PFSK-1 (cell line): ENCODE measurements at regions not wholly inside any gene's neighbourhood (a gene's known extent, or its start where the extent isn't known, plus 50 kb on each side); places are given as distances from the start of the nearest gene placed in this dataset.

Source experiments
- FOXP2 ChIP-seq: optimal IDR thresholded peaks from 2 replicates; pipeline ENCODE3; 2011; ENCODE audit warnings: borderline replicate concordance, control low read depth, inconsistent platforms; ENCODE audit not compliant: insufficient read depth; ENCODE audit errors: extremely low read length, extremely low read depth
- POLR2AphosphoS5 ChIP-seq: IDR thresholded peaks from 2 replicates; pipeline ENCODE4 v1.6.1; 2012; ENCODE audit warnings: low read depth, mild to moderate bottlenecking, control low read depth, low read length, moderate library complexity
- REST ChIP-seq, 2 experiments: IDR thresholded peaks; 2 replicates each; pipeline versions ENCODE4 v1.6.1 to v1.8.0; 2011 to 2012; ENCODE audit warnings: low read depth in 2 of 2, low read length in 2 of 2, control low read depth in 1 of 2, inconsistent platforms in 1 of 2, mild to moderate bottlenecking in 1 of 2, moderate library complexity in 1 of 2; ENCODE audit not compliant: insufficient read depth in 1 of 2
- SIN3A ChIP-seq: IDR thresholded peaks from 2 replicates; pipeline ENCODE4 v1.6.1; 2012; ENCODE audit warnings: mild to moderate bottlenecking, low read length, moderate library complexity, borderline replicate concordance; ENCODE audit not compliant: insufficient read depth
- TAF1 ChIP-seq: IDR thresholded peaks from 2 replicates; pipeline ENCODE4 v1.6.1; 2012; ENCODE audit warnings: low read length, control low read depth, borderline replicate concordance; ENCODE audit not compliant: insufficient read depth

DNA sequence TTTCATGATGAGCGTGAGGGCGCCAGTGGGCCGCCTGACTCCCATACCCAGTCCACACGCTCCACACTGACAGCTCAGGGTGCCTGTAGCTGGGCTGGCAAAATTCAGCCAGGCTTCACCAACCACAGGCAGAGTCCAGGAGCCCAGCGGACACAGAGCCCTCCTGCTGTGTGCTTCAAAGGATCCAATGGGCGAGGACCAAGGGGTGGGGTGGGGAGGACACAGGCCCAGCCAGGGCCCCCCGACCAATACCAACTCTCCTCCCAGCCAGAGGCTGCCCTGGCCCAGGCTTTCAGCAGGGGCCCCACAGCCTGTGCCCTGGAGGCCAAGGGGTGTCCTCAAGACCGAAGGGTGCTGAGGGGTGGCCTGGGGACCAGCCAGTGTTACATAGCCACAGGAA is 336.1 kb downstream of the CTTN start:
- TF ChIP-seq TAF1 (no peak), FOXP2 (no peak), POLR2AphosphoS5 (no peak), REST (IDR thresholded peaks at IDR 0.05; ENCODE audit: insufficient read depth in 1 of 2, low read depth in 2 of 2, low read length in 2 of 2) (no peak), SIN3A (no peak)

DNA sequence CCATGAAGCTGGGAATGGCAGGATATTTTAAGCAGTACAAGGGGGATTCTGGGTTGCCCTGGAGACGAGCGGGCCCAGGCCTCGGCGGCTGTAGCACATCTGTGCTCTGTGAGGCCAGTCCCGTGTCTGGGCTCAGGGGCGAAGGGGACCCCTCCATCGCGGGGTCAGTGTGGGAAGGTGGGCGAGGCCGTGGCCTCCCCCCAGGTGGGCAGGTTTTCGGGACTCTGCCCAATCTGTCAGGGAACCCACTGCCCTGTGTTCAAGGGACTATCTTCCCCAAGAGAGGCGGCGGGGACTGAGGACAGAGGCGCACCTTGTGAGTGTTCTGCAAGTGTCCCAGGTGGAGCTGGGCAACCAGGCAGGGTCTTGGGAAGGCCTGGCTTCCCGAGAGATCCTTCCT is 336.6 kb downstream of the CTTN start:
- TF ChIP-seq POLR2AphosphoS5, result no peak

- TF ChIP-seq SIN3A, result no peak
- TF ChIP-seq FOXP2, result no peak
- TF ChIP-seq POLR2AphosphoS5, result no peak
- no peak for TF ChIP-seq TAF1
- no peak for TF ChIP-seq REST (IDR thresholded peaks at IDR 0.05; ENCODE audit: insufficient read depth in 1 of 2, low read depth in 2 of 2, low read length in 2 of 2)
Observed at GRCh38 chr11:70735976-70736375, 337.6 kb downstream of the CTTN start.

DNA sequence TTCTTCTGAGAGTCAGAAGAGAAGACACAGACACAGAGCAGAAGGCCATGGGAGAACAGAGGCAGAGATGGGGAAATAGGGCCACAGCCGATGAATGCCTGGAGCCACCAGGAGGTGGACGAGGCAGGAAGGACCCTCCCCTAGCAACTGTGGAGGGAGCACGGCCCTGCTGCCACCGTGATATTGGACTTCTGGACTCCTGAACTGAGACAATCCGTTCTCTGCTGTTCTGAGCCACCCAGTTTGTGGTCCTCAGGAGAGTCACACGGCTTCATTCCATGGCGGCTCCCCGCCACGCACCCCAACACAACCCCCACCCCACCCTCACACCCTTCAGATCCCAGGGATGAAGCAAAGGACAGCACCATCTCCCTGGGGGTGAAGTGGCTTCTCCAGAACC is 338.1 kb downstream of the CTTN start:
- no peak for TF ChIP-seq POLR2AphosphoS5
- no peak for TF ChIP-seq TAF1

GRCh38 chr11:70736937-70737640 is 338.8 kb downstream of the CTTN start:
- TF ChIP-seq TAF1, result no peak
- TF ChIP-seq POLR2AphosphoS5, result no peak
- no peak for TF ChIP-seq FOXP2
- TF ChIP-seq SIN3A, result no peak
- TF ChIP-seq REST (IDR thresholded peaks at IDR 0.05; ENCODE audit: insufficient read depth in 1 of 2, low read depth in 2 of 2, low read length in 2 of 2), result no peak

DNA sequence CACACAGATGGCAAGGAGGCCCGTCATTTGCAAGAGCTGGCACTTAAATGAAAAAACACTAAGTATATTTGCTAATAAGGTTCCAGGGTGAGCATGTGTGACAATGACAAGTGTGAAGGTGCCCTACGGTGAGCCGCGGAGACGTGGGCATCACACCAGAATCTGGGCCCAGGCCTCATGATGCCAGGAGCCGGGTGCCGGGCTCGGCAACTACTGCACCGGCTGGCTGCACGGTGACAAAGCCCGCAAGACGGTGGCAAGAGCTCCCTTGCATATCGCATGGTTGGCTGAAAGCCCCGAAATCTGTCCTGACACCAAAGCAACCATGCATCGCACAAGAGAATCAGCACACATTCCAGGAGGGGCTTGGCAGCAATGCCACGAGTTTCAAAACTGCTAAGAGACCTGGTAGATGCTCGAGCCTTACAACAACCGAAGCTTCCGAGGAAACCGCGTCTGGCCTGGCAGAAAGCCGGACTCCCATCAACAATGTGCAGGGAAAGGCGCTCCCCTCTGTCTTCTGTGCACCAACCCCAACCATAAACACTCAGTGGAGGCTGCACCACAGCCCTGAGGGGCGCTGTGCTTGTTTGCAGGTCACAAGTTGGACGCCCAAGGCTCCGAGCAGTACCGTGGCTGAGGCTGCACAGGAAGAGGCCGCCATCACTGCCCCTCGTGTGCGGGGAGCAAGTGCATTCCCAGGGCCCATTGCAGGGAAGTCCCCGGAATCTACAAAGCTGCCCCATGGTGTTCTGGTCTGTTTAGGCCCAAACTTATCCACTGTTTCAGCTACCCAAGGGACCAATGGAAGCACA is 339.7 kb downstream of the CTTN start:
- no peak for TF ChIP-seq SIN3A
- TF ChIP-seq REST (IDR thresholded peaks at IDR 0.05; ENCODE audit: insufficient read depth in 1 of 2, low read depth in 2 of 2, low read length in 2 of 2), result no peak
- TF ChIP-seq TAF1, result no peak
- no peak for TF ChIP-seq FOXP2
- no peak for TF ChIP-seq POLR2AphosphoS5
